ENCODE measurements at regions not wholly inside any gene's neighbourhood (a gene's known extent, or its start where the extent isn't known, plus 50 kb on each side); places are given as distances from the start of the nearest gene placed in this dataset.

- TF ChIP-seq POLR2A (IDR thresholded peaks at IDR 0.05; ENCODE audit: extremely low read depth, insufficient read length): no peak
- TF ChIP-seq CTCF (IDR thresholded peaks at IDR 0.05; ENCODE audit: low read depth, low read length): no peak
Observed at GRCh38 chr12:94039914-94040313, 108.5 kb upstream of the PLXNC1 start.

Measured in NB4 (cell line).